ENCODE measurements at regions not wholly inside any gene's neighbourhood (a gene's known extent, or its start where the extent isn't known, plus 50 kb on each side); places are given as distances from the start of the nearest gene placed in this dataset.

DNA sequence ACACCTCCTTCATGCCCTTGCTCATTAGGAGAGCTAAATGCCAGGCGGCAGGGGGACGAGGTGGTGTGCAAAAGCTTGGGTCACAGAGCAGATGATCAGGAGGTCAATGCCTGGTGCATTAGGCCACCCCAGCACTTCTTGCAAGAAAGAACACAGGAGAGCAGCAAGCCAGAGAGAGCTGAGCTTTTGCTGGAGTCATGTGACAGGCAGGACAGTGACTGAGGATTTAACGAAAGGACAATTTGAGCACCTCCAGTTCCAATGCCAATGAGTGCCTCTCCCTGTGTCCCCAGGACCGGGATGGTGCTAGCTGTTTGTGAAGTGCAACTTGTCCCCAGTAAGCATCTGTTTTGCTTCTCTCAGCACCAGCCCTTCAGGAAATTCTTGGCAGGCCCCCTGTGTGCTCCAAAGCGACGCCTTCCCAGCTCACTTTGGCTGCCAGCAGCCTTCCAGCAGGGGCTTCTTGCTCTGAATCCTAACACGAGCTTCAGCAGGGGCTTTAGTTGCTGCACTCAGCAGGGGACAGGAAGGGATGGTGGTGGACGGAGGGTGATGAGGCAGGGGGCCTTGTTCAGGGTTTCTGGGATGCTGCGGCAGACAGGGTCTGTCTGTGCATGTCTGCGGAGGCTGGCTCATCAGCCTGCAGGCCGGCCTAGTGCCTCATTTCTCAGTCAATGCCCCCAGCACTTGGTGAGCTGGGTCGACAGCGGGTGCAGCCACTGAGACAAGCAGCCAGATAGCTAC, 368.1 kb downstream of the RPS24 start:
- TF ChIP-seq, protein P1, sequence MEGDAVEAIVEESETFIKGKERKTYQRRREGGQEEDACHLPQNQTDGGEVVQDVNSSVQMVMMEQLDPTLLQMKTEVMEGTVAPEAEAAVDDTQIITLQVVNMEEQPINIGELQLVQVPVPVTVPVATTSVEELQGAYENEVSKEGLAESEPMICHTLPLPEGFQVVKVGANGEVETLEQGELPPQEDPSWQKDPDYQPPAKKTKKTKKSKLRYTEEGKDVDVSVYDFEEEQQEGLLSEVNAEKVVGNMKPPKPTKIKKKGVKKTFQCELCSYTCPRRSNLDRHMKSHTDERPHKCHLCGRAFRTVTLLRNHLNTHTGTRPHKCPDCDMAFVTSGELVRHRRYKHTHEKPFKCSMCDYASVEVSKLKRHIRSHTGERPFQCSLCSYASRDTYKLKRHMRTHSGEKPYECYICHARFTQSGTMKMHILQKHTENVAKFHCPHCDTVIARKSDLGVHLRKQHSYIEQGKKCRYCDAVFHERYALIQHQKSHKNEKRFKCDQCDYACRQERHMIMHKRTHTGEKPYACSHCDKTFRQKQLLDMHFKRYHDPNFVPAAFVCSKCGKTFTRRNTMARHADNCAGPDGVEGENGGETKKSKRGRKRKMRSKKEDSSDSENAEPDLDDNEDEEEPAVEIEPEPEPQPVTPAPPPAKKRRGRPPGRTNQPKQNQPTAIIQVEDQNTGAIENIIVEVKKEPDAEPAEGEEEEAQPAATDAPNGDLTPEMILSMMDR (IDR thresholded peaks at IDR 0.05; ENCODE audit: low read length): no peak
- TF ChIP-seq EZH2 (IDR thresholded peaks at IDR 0.05; ENCODE audit: borderline replicate concordance, low read length): no peak
